GM13976 (cell line): ENCODE measurements at regions not wholly inside any gene's neighbourhood (a gene's known extent, or its start where the extent isn't known, plus 50 kb on each side); places are given as distances from the start of the nearest gene placed in this dataset.

Experiments
- DNase-seq: peaks from one replicate; pipeline ENCODE4 v3.0.0; 2012; ENCODE audit warnings: low spot score
- CTCF ChIP-seq: IDR thresholded peaks from 2 replicates; pipeline ENCODE4 v1.5.1; 2012; ENCODE audit warnings: borderline replicate concordance, mild to moderate bottlenecking; ENCODE audit not compliant: insufficient read depth; ENCODE audit errors: extremely low read depth, missing control alignments, control extremely low read depth
- in situ Hi-C: fragments of 300-500 bp; cut with MboI; formaldehyde crosslinking; loops from one replicate; pipeline ENCODE4 v1.12.0; 2022; ENCODE audit warnings: low sequenced_read_pairs, mixed read lengths, inconsistent platforms; ENCODE audit not compliant: unreplicated experiment

GRCh38 chr2:237218756-237219155 lies 133.1 kb downstream of the COPS8 start:
- no peak for DNase-seq
- in situ Hi-C loops, result no loop called here
- TF ChIP-seq CTCF, result no peak

- no peak for DNase-seq
- no peak for TF ChIP-seq CTCF
- in situ Hi-C loops, result no loop called here
Observed at GRCh38 chr2:237219826-237220225, 134.1 kb downstream of the COPS8 start.

GRCh38 chr2:237221443-237221842 lies 135.8 kb downstream of the COPS8 start:
- in situ Hi-C loops, result no loop called here
- TF ChIP-seq CTCF, result no peak

GRCh38 chr2:237222178-237222577 lies 136.5 kb downstream of the COPS8 start:
- in situ Hi-C loops, result no loop called here
- no peak for DNase-seq

More at GRCh38 chr2:237221443-237221842, 135.8 kb downstream of the COPS8 start:
- DNase-seq, result no peak

GRCh38 chr2:237222601-237223041 lies 136.9 kb downstream of the COPS8 start:
- no peak for TF ChIP-seq CTCF
- no peak for DNase-seq
- in situ Hi-C loops, result no loop called here

More at GRCh38 chr2:237222178-237222577, 136.5 kb downstream of the COPS8 start:
- TF ChIP-seq CTCF, result no peak

- no peak for TF ChIP-seq CTCF
- no peak for DNase-seq
- in situ Hi-C loops, result no loop called here
Observed at GRCh38 chr2:237223201-237223861, 137.6 kb downstream of the COPS8 start.
